SH-SY5Y (cell line): ENCODE measurements at regions not wholly inside any gene's neighbourhood (a gene's known extent, or its start where the extent isn't known, plus 50 kb on each side); places are given as distances from the start of the nearest gene placed in this dataset.

Experiments used
- GATA2 ChIP-seq: IDR thresholded peaks from 2 replicates; pipeline ENCODE4 v1.6.1; 2011; ENCODE audit warnings: mild to moderate bottlenecking, low read depth, low read length
- GATA3 ChIP-seq: IDR thresholded peaks from 2 replicates; pipeline ENCODE4 v1.6.1; 2011; ENCODE audit warnings: low read depth, mild to moderate bottlenecking, low read length, moderate library complexity

GRCh38 chr4:58611012-58611411 lies 1500.8 kb upstream of the IGFBP7 start:
- TF ChIP-seq GATA3 = no peak
- no peak for TF ChIP-seq GATA2
